LNCaP clone FGC (cell line): ENCODE measurements at regions not wholly inside any gene's neighbourhood (a gene's known extent, or its start where the extent isn't known, plus 50 kb on each side); places are given as distances from the start of the nearest gene placed in this dataset.

Source experiments
- DNase-seq: peaks from one replicate; pipeline ENCODE4 v3.0.0-alpha.2; 2011; ENCODE audit warnings: low read depth
- H3K4me3 ChIP-seq: 2 replicates; pipeline ENCODE4 v1.5.1; 2011; ENCODE audit warnings: mild to moderate bottlenecking, low read depth, low read length, control low read depth
- TF ChIP-seq, protein P1 (sequence below): IDR thresholded peaks from 2 replicates; pipeline ENCODE4 v1.5.1; 2012; ENCODE audit warnings: mild to moderate bottlenecking; ENCODE audit not compliant: control insufficient read depth, insufficient read depth; ENCODE audit errors: extremely low read depth

DNA sequence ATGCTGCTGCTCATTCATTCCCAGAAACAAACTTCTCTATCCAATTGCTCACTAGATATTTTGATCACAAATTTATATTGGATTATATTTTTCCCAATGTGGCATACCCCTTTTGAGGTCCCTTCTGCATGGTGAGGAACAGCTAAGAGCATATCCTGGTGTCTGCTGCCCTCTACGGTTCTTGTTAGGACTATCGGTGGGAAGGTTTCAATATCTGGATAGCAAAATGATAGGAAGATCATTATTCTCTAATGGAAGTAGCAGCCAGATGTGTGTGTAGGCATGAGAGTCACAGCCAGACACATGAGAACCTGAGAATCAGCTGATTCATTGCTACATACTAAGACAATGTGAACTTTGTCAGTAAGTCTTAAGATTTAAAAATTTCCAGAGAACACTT is 1422.4 kb upstream of the MIR17HG start:
- TF ChIP-seq, protein P1, sequence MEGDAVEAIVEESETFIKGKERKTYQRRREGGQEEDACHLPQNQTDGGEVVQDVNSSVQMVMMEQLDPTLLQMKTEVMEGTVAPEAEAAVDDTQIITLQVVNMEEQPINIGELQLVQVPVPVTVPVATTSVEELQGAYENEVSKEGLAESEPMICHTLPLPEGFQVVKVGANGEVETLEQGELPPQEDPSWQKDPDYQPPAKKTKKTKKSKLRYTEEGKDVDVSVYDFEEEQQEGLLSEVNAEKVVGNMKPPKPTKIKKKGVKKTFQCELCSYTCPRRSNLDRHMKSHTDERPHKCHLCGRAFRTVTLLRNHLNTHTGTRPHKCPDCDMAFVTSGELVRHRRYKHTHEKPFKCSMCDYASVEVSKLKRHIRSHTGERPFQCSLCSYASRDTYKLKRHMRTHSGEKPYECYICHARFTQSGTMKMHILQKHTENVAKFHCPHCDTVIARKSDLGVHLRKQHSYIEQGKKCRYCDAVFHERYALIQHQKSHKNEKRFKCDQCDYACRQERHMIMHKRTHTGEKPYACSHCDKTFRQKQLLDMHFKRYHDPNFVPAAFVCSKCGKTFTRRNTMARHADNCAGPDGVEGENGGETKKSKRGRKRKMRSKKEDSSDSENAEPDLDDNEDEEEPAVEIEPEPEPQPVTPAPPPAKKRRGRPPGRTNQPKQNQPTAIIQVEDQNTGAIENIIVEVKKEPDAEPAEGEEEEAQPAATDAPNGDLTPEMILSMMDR, result peak; percentile 43
- DNase-seq, result no peak
- H3K4me3 ChIP-seq, result no peak overlapping the region

DNA sequence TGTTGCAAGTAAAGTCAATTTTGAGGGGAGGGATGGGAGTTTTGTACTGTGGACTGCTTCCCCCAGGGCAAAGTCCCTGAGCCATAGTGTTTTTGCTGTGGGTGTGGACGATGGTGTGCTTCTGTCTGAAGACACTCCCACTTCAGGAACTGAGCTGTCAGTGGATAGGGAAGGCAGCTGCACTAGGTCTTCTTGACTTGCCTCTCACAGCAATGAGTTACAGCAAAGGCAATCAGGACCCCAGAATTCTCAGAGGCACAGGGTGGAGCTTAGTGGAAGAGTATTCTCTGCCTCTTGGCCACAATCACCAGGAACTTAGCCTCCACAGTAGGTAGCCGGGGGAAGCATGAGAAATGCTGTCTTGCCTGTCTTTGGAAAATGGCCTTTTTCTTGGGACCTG is 1416.6 kb upstream of the MIR17HG start:
- no peak for DNase-seq
- H3K4me3 ChIP-seq, result no peak overlapping the region
- TF ChIP-seq, protein P1, result no peak

DNA sequence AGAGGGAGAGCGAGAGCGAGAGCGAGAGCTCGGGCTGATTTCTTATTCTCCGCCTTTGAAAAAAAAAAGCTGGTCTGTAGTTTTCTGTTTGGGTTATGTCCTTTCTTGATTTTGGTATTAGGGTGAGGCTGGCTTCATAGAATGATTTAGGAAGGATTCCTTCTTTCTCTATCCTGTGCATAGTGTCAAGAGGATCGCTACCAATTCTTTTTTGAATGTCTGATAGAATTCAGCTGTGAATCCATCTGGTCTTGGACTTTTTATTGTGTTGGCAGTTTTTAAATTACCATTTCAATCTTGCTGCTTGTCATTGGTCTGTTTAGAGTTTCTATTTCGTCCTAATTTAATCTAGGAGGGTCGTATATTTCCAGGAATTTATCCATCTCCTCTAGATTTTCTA is 1414.6 kb upstream of the MIR17HG start:
- H3K4me3 ChIP-seq, result no peak overlapping the region
- no peak for DNase-seq
- TF ChIP-seq, protein P1, result no peak

DNA sequence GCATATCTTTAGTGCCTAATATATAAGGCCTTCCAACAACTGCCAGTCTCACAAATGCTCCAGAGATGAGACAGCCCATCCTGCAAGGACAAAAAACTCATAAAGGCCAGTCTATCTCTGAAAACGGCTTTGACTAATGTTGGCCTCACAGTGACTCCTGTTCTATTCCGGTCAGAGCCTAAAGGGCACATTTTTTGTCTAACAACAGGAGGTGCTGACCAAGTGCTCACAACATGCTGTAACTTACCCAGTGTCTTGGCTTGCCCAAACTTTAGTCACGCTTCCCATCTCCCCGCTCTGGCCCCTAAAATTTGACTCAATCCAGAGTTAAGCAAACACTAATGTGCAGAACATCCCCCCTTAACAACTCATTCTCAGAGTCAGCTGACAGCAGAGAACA is 1411.2 kb upstream of the MIR17HG start:
- DNase-seq, result no peak
- H3K4me3 ChIP-seq, result no peak overlapping the region
- TF ChIP-seq, protein P1, result no peak

DNA sequence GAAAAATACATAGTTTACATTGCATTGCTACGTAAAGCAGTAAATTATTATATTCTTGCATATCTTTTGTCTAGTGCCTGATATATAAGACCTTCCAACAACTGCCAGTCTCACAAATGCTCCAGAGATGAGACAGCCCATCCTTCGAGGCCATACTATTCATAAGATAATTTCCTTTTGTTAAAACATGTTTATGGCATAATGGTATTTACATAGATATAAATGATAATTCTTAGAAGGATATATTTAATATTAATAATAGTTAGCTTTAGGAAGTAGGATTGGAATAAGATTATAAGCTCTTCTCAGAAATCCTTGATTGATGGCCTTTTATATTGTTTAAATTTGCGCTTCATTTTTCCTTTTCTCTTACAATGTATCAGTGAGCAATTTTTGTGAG is 1410.1 kb upstream of the MIR17HG start:
- H3K4me3 ChIP-seq, result no peak overlapping the region
- TF ChIP-seq, protein P1, result no peak
- no peak for DNase-seq

DNA sequence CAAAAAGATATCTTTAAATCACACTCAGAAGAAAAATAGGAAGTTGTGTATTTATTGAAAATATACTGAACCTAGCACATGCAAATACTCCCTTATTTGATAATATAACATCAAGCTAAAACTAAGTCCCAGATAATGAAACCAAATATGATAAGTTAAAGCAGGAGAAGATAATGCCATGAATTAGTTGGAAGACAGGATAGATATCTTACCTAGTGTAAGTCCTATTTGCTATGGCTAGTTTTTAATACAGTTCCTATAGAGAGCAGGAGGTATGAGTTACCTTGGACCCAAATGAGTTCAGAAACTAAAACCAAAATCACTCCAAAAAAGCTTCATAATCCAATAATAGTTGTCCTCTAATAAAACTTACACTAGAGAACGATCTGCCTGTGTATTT is 1407.1 kb upstream of the MIR17HG start:
- TF ChIP-seq, protein P1, result no peak
- no peak for DNase-seq
- H3K4me3 ChIP-seq, result no peak overlapping the region

DNA sequence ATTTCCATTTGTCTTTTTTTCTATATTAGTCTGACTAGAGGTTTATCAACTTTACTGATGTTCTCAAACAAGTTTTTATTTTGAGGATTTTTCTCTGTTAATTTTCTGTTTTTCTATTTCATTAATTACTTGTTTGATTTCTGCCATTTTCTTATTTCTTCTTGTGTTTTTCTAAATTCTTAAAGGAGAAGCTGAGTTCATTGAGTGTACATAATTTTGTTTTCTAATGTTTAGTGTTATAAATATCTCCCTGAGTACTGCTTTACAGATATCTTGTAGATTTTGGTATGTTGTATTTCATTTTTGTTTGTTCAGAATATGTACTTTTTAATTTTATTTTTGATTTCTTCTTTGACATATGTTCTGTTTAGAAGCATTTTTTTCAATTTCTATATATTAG is 1404.3 kb upstream of the MIR17HG start:
- H3K4me3 ChIP-seq, result no peak overlapping the region
- DNase-seq, result no peak
- TF ChIP-seq, protein P1, result no peak
